Activated CD4-positive, alpha-beta T cell treated with anti-CD3 and anti-CD28 coated beads, Interleukin-2, amount 10 ng/mL, durations not matched to agents 24 days and 14 days (primary cell): ENCODE measurements at regions not wholly inside any gene's neighbourhood (a gene's known extent, or its start where the extent isn't known, plus 50 kb on each side); places are given as distances from the start of the nearest gene placed in this dataset.

Source experiments
- DNase-seq: peaks from one replicate; pipeline ENCODE4 v3.0.0; 2022
- H3K27ac Mint-ChIP-seq: one replicate; pipeline ENCODE4 v1.8.0; 2022; ENCODE audit warnings: mild to moderate bottlenecking, mixed read lengths
- H3K27me3 Mint-ChIP-seq: one replicate; pipeline ENCODE4 v1.8.0; 2022; ENCODE audit warnings: mixed read lengths
- H3K36me3 Mint-ChIP-seq: one replicate; pipeline ENCODE4 v1.8.0; 2022; ENCODE audit warnings: low read depth, mild to moderate bottlenecking, mixed read lengths
- H3K4me1 Mint-ChIP-seq: one replicate; pipeline ENCODE4 v1.8.0; 2021; ENCODE audit warnings: mixed read lengths
- H3K4me3 Mint-ChIP-seq: one replicate; pipeline ENCODE4 v1.8.0; 2022; ENCODE audit warnings: mild to moderate bottlenecking, moderate library complexity, mixed read lengths
- H3K9me3 Mint-ChIP-seq: one replicate; pipeline ENCODE4 v1.8.0; 2021; ENCODE audit warnings: mixed read lengths
- intact Hi-C: fragments of 100-400 bp; cut with micrococcal nuclease; formaldehyde crosslinking; loops from one replicate; pipeline ENCODE4 v1.15.1; 2023

- Mint-ChIP-seq H3K4me1 (no peaks in the 10 kb centered on the region), H3K27ac (no peak overlapping the region), H3K27me3 (peaks cover 8% of the 10 kb centered on the region), H3K4me3 (no peak overlapping the region), H3K9me3 (no peaks in the 10 kb centered on the region), H3K36me3 (no peaks in the 10 kb centered on the region)
- no peak for DNase-seq
- intact Hi-C loops: no loop called here
Measured at GRCh38 chr10:15462253-15462897, 91.3 kb upstream of the FAM171A1 start.

- intact Hi-C loops: no loop called here
- Mint-ChIP-seq H3K9me3 (no peaks in the 10 kb centered on the region), H3K27me3 (peaks cover 10% of the 10 kb centered on the region), H3K36me3 (no peaks in the 10 kb centered on the region), H3K4me1 (no peaks in the 10 kb centered on the region), H3K4me3 (no peak overlapping the region), H3K27ac (no peak overlapping the region)
- no peak for DNase-seq
Measured at GRCh38 chr10:15461353-15462108, 90.4 kb upstream of the FAM171A1 start.

- intact Hi-C loops: no loop called here
- Mint-ChIP-seq H3K36me3 (no peaks in the 10 kb centered on the region), H3K4me3 (no peak overlapping the region), H3K4me1 (no peaks in the 10 kb centered on the region), H3K9me3 (no peaks in the 10 kb centered on the region), H3K27me3 (peaks cover 9% of the 10 kb centered on the region), H3K27ac (no peak overlapping the region)
- DNase-seq: no peak
Measured at GRCh38 chr10:15460661-15461060, 89.6 kb upstream of the FAM171A1 start.

GRCh38 chr10:15459218-15459617 is 88.1 kb upstream of the FAM171A1 start:
- Mint-ChIP-seq H3K4me3 (no peak overlapping the region), H3K27me3 (peaks cover 11% of the 10 kb centered on the region), H3K4me1 (no peaks in the 10 kb centered on the region), H3K27ac (no peak overlapping the region), H3K9me3 (no peaks in the 10 kb centered on the region), H3K36me3 (no peaks in the 10 kb centered on the region)
- DNase-seq: no peak
- intact Hi-C loops: no loop called here

GRCh38 chr10:15457382-15457781 is 86.3 kb upstream of the FAM171A1 start:
- DNase-seq: no peak

GRCh38 chr10:15455456-15455855 is 84.4 kb upstream of the FAM171A1 start:
- intact Hi-C loops: no loop called here
- Mint-ChIP-seq H3K27ac (no peak overlapping the region), H3K4me3 (no peak overlapping the region), H3K36me3 (no peaks in the 10 kb centered on the region), H3K4me1 (no peaks in the 10 kb centered on the region), H3K9me3 (no peaks in the 10 kb centered on the region), H3K27me3 (peaks cover 26% of the 10 kb centered on the region)
- no peak for DNase-seq

More at GRCh38 chr10:15457382-15457781, 86.3 kb upstream of the FAM171A1 start:
- H3K4me1 Mint-ChIP-seq: no peaks in the 10 kb centered on the region
- no peak overlapping the region for H3K27ac Mint-ChIP-seq
- intact Hi-C loops: no loop called here
- H3K4me3 Mint-ChIP-seq: no peak overlapping the region
- no peaks in the 10 kb centered on the region for H3K9me3 Mint-ChIP-seq
- no peaks in the 10 kb centered on the region for H3K36me3 Mint-ChIP-seq
- H3K27me3 Mint-ChIP-seq: peaks cover 14% of the 10 kb centered on the region

- intact Hi-C loops: no loop called here
- Mint-ChIP-seq H3K4me1 (no peaks in the 10 kb centered on the region), H3K9me3 (no peaks in the 10 kb centered on the region), H3K4me3 (no peak overlapping the region), H3K36me3 (no peaks in the 10 kb centered on the region), H3K27me3 (peaks cover 24% of the 10 kb centered on the region), H3K27ac (no peak overlapping the region)
- no peak for DNase-seq
Measured at GRCh38 chr10:15453926-15454325, 82.8 kb upstream of the FAM171A1 start.

GRCh38 chr10:15453457-15453856 is 82.4 kb upstream of the FAM171A1 start:
- DNase-seq: no peak
- H3K36me3 Mint-ChIP-seq: no peaks in the 10 kb centered on the region
- H3K4me1 Mint-ChIP-seq: no peaks in the 10 kb centered on the region
- intact Hi-C loops: no loop called here
- no peak overlapping the region for H3K27ac Mint-ChIP-seq
- H3K27me3 Mint-ChIP-seq: peaks cover 24% of the 10 kb centered on the region
- H3K9me3 Mint-ChIP-seq: no peaks in the 10 kb centered on the region
- H3K4me3 Mint-ChIP-seq: no peak overlapping the region

GRCh38 chr10:15452545-15452944 is 81.5 kb upstream of the FAM171A1 start:
- Mint-ChIP-seq H3K9me3 (no peaks in the 10 kb centered on the region), H3K36me3 (no peaks in the 10 kb centered on the region), H3K4me3 (no peak overlapping the region), H3K27ac (no peak overlapping the region), H3K27me3 (peaks cover 24% of the 10 kb centered on the region), H3K4me1 (no peaks in the 10 kb centered on the region)
- intact Hi-C loops: no loop called here
- DNase-seq: no peak

- H3K4me3 Mint-ChIP-seq: no peak overlapping the region
- intact Hi-C loops: no loop called here
- H3K9me3 Mint-ChIP-seq: no peaks in the 10 kb centered on the region
- no peak for DNase-seq
- H3K27me3 Mint-ChIP-seq: peaks cover 22% of the 10 kb centered on the region
- no peaks in the 10 kb centered on the region for H3K36me3 Mint-ChIP-seq
- H3K4me1 Mint-ChIP-seq: no peaks in the 10 kb centered on the region
- no peak overlapping the region for H3K27ac Mint-ChIP-seq
Measured at GRCh38 chr10:15451137-15452094, 80.3 kb upstream of the FAM171A1 start.

- no peaks in the 10 kb centered on the region for H3K36me3 Mint-ChIP-seq
- H3K4me1 Mint-ChIP-seq: no peaks in the 10 kb centered on the region
- peaks cover 15% of the 10 kb centered on the region for H3K27me3 Mint-ChIP-seq
- no peak overlapping the region for H3K27ac Mint-ChIP-seq
- intact Hi-C loops: no loop called here
- no peak overlapping the region for H3K4me3 Mint-ChIP-seq
- no peaks in the 10 kb centered on the region for H3K9me3 Mint-ChIP-seq
- no peak for DNase-seq
Measured at GRCh38 chr10:15448598-15448997, 77.5 kb upstream of the FAM171A1 start.

- intact Hi-C loops: no loop called here
- Mint-ChIP-seq H3K27ac (no peak overlapping the region), H3K27me3 (peaks cover 3% of the 10 kb centered on the region), H3K9me3 (no peaks in the 10 kb centered on the region), H3K4me1 (no peaks in the 10 kb centered on the region), H3K4me3 (no peak overlapping the region), H3K36me3 (no peaks in the 10 kb centered on the region)
- no peak for DNase-seq
Measured at GRCh38 chr10:15445006-15445390, 73.9 kb upstream of the FAM171A1 start.

GRCh38 chr10:15444105-15445005 is 73.3 kb upstream of the FAM171A1 start:
- DNase-seq: no peak
- intact Hi-C loops: no loop called here
- no peaks in the 10 kb centered on the region for H3K9me3 Mint-ChIP-seq
- H3K27ac Mint-ChIP-seq: no peak overlapping the region
- H3K27me3 Mint-ChIP-seq: peaks cover 7% of the 10 kb centered on the region
- no peak overlapping the region for H3K4me3 Mint-ChIP-seq
- H3K4me1 Mint-ChIP-seq: no peaks in the 10 kb centered on the region
- no peaks in the 10 kb centered on the region for H3K36me3 Mint-ChIP-seq
